Posterior cingulate gyrus (tissue), 11 donors: ENCODE measurements at regions not wholly inside any gene's neighbourhood (a gene's known extent, or its start where the extent isn't known, plus 50 kb on each side); places are given as distances from the start of the nearest gene placed in this dataset.
"Not testable (repeated sequence)": the region's sequence is repeated elsewhere in the genome, so short reads cannot be mapped to it uniquely, and the experiment has no call there.

Experiments used
- DNase-seq, 10 donors: peaks; one replicate each; pipeline versions ENCODE4 v3.0.0 to v3.0.0-alpha.2; 2020 to 2021; ENCODE audit warnings: mixed read lengths in 3 of 10
- intact Hi-C: fragments of 100-400 bp; cut with DNase I; formaldehyde crosslinking; loops from one replicate; pipeline ENCODE4 v1.15.1; 2023

DNA sequence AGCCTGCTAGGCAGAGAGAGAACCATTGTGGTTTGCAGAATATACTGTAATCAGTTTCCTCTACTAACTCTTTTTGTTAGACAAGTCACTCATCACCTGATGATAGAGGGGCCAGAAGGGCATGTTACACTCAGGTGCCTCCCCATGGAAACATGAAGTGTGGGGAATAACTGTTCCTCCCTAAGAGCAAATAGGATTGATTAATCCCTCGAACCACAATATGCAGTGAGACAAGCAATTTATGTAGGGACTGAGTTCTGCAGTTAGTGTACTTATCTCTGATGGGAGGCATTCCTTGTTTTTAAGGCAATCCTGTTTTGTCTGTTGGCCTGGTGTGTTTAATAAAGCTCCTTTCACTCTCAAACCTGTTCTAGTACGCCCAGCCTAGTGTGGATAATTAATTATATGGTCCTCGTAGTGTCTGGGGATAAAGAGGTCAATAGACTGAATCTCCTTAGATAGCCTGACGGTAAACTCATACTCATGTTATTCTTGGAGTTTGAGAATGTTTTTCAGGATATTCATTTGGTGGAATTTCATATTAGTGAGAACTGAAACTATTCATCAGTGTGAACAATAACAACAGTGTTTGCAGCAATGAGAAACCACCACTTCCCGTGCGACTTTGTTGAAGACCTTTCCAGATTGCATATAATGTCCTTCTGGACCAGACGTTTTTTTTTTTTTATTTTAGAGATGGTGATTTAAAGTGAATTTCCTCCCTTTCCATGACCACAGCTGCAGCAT, 344.8 kb upstream of the FZD8 start:
- DNase-seq: no peak
- intact Hi-C loops: no loop called here

DNA sequence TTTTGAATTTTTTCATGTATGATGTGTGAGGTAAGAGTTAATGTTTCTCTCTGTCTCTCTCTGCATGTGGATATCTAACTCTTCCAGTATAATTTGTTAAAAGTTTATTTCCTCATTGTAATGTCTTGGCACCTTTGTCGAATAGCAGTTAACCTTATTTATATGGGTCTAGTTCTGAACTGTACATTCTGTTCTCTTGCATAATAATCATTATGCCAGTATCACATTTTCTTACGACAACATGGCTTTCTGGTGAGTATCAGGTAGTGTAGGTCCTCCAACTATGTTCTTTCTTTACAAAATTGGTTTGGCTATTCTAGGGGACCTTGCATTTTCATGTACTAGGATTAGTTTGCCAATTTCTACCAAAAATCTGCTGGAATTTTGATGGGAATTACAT, 337.0 kb upstream of the FZD8 start:
- intact Hi-C loops: no loop called here
- DNase-seq: no peak

DNA sequence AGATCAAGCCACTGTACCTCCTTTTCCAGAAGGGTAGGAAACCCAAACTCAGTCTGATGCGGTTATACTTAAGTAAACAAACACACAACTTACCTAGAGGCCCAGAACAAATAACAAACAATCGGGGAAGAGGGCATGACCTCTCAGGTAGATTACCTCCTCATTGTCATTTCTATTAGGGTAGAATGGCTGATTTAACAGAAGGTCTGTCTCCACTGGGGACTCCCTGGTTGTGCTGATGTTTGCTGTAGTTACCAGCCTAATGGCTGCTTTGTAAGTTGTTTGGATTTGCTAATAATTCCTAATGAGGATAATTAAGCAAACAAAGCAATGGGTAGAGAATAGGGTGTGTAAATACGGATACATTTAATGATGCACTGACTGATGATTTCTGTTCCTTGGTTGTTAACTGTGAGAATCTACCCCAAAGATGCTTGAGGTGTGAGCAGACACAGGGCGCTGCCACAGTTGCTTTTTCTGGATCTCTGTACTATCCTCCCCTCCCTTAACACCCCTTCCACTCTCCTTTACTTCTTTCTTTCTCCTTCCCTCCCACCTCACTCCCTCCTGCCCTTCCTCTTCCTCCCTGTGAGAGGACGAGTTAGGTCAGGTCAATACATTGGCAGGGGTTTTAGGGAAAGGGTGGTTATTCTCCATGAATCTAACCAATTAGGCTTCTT, 332.0 kb upstream of the FZD8 start:
- intact Hi-C loops, DNase-seq: not testable (repeated sequence)

DNA sequence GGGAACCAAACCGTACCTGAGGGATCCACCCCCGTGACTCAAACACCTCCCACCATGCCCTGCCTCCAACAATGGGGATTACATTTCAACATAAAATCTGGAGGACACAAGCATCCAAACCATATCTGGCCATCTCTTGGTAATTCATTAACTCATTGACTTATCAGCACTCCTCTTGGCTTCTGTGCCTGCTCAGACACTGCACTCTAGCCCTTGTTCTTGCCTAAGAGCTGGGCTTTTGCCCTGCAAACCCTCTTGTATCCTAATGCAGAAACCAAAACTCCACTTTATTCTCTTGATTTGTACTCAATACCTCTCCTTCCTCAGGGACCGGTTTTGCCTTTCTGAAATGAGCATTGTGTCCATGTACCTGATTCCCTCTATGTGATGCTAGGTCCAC, 330.2 kb upstream of the FZD8 start:
- DNase-seq: no peak
- intact Hi-C loops: no loop called here

DNA sequence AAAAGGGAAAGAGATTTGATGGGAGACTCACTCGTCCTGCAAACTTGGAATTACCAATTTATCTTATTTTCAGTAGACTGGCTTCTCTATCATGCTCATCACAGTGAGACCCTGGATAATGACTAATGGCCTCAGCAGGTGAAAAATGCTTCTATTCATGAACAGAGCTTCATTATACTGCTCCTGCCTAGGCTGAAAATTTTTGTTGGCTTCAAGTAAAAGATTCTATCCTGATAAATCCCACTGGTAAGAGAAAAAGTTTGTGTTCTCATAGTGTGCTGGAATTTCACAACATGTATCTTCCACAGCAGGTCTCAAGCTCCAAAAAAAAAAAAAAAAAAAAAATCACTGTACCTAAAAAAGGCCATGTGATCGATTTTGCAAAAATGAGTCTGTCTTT, 329.3 kb upstream of the FZD8 start:
- intact Hi-C loops: no loop called here
- no peak for DNase-seq

DNA sequence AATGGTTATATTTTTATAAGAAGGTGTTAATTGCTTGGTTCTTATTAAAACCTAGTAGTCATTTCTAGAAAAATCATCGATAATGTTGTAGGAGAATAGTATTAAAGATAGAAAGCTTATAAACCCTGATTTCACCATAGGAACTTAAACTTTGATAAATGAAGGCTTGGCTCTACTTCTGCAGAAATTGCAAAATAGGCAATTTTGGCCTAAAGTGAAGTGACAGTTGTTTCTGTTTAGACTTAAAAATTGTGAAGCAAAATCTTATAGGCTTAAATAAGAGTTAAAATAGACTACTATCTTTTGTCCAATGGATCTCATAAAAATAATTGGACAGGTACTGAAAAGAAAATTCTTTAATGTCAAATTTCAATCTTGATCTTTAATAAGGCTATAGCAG, 321.6 kb upstream of the FZD8 start:
- intact Hi-C loops: no loop called here
- DNase-seq: no peak

DNA sequence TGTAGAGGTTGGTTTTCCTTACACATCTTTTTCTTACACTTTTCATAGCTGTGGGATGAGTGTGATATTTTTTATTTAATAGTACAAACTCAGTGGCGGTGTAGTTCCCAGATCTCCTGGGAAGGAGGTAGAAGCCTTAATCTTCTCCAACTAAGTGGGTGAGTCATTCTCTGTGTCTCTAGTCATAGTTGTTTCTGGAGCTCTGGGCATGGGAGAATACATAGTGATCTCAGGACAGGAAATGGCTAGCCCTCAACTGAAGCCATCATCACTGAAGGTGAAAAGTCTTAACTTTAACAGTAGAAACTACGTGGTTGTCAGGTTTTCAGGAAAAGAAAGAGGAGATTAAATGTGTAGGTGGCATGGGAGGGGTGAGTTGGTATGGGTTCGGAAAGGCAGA, 319.4 kb upstream of the FZD8 start:
- intact Hi-C loops: no loop called here
- DNase-seq: no peak

DNA sequence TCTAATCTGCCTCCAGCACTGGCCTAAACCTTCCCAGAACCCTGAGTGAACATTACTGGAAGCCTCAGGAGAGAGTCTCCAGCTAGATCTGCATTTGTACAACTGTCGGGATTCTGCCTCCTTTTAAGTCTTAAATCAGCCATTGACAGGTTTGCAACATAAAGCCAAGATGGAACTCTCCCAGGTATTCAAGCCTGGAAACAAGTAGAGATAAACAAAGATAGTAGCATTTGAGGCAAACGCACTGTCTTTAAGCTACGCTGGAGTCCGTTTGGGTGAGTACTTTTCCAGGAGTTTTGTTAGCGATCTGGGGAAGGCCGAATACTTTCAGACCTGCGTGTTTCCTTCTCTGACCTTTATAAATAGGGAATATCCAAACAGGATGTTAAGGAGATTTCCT, 317.2 kb upstream of the FZD8 start:
- no peak for DNase-seq
- intact Hi-C loops: no loop called here

DNA sequence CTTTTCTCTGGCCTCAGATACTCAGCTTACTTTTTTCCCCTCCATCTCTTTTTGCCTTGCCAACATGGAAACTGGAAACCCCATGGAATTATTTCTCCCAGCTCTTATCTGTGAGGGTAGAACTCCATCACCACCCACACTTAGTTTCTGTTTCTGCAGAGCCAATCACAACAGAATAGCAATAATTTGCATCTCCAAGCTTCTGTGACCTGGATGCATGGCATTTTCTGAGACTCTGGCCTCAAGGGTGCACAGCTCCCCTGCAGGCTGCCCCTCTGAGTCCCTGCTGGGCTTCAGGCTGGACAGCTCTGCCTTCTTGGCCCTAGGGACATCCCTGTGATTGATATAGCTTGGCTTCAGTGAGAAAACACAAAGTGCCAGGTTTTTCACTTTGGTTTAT, 316.5 kb upstream of the FZD8 start:
- intact Hi-C loops: not testable (repeated sequence)

DNA sequence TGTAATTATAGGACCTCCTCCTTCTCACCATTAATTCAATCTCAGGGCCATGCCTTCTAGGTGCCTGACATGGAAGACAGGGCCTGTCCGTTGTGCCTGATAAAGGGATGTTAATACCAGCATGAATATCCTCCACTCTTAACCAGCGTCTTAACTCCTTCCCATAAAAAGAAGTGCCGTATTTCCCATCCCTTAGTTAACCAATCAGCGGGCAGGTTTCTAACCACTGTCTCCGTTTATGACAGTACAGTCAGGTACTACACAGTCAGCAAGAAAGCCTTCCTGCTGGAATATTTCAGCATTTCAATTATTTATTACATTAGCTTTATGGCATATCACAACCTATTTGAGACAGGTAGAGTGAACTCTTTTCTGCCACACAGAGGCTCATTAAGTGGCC, 308.6 kb upstream of the FZD8 start:
- DNase-seq: no peak
- intact Hi-C loops: no loop called here

More for the DNA sequence above, 316.5 kb upstream of the FZD8 start:
- not testable (repeated sequence) for DNase-seq

DNA sequence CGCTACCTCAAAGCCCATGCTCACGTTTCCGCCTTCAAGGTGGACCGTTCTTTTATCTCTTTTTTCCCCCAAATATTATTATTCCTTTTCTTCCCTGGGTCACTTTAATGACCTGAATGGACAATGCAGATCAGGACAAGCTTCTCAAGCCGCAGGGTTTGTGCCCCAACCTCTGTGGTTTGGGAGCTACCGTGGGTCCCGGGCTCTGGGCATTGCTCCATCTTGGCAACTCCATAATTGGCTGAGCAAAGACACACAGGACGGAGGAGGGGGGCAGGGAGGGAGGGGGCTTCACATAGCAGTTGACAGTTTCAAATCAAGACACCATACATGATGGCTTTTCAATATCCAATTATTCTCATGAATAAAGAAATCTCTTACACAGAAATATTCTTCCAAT, 308.1 kb upstream of the FZD8 start:
- intact Hi-C loops: no loop called here

DNA sequence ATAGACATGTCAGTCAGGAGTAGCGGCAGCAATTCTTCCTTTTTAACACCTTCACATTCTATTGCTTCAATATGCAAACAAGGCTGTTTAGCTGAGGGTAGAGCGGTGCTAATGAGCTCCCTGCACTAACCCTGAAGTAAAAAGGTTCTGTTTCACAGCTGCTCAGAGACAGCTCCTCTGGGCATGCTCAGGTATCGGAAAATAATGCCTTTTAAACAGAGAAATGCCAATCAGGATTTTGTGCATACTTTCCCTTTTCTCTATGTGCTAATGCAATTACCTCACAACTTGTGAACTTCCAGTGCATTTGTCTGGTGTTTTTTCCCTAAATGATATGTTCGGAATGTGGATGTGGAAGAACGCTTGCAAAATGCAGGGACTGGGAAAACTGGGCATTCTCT, 307.7 kb upstream of the FZD8 start:
- intact Hi-C loops: no loop called here
- DNase-seq: no peak

More for the DNA sequence above, 308.1 kb upstream of the FZD8 start:
- DNase-seq: no peak

DNA sequence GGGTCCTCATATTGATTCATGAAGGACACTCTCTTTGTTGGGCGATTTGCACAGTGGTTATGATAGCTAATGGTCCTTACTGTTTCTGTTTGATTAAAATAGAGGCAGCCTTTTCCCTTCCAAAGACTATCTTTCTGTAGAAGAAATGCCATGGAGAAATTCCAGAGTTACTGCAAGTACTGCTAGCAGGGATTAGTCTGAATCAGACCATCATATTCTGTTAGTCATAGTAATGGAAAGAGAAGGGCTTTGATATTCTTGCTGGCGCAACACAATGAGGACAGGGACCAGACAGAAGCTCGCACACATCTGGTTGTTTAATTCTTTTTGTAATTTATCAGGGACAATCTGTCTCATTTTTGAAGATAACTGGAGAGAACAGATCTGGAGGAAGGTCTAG, 304.5 kb upstream of the FZD8 start:
- intact Hi-C loops: no loop called here
- no peak for DNase-seq

DNA sequence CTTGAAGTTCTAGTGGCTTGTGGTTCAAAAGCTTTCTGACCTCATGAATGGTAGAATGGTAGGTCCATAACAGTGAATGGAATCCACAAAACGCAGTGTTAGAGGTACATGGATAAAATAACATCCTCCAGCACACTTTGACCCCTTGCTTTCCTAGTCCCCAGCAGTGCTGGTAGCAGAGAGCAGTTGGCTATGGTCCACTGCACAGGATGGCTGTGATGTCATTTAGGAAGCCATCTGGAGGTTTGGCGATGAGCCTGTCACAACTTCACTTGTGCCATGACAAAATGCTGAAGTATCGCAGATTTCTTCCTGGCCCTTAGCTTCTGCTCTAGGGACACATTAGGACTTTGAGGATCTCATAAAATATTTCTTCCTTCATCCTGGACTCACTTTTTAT, 300.0 kb upstream of the FZD8 start:
- intact Hi-C loops: no loop called here
- no peak for DNase-seq

DNA sequence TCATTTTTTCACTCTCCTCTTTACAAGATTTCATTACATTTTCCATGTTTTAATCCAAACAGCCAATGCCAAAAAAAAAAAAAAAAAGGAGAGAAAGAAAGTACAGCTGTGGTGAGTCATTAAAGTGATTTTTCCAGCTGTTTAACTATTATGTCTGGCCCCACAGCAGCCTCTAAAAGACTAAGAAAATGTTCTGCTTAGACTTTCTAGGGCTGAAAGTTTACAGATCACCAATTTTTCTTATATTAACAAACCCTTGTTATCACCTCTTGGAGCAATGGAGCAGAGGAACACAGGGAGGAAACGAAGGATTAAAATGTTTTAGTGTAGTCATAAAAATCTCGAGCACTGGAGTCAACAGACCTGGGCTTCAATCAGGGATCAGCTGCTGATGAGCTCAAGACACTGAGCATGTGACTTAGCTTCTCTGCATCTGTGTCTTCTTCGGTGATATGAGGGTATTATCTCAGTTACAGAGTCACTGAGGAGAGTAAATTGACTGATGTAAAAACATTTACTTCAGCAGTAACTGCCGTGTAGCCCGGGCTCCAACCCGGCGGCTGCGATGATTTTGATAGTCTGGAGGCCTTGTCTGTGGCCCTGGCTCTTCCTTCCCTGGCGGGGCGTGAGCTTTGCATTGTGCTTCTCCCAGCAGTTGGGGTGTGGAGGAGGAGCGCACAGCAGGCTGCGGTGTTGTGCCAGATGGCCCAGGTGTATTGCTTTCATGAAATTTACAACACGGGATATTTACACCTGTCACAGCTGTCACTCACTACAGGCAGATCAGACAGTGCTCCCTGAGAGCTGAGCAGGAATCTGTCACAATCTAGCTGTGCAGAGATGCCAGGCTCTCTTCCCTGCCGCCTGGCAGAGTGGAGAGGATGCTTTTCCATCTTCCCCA, 298.3 kb upstream of the FZD8 start:
- no peak for DNase-seq
- intact Hi-C loops: no loop called here

DNA sequence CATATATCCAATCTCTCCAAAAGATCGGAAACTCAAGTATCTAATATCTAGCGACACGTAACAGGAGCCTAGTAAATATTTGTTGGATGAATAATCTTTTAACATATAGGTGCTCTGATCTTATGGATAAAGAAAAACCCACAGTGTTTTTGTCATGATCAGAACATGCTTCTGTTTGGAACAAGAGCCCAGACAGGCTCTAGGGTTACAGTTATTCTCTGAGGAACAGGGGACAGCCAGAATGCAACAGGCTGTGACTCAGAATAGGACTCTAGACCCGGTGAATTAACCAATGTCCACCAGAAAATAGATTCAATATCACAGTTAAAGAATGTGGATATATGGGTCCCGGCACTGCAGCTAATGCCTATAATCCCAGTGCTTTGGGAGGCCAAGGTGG, 296.1 kb upstream of the FZD8 start:
- intact Hi-C loops: no loop called here
- no peak for DNase-seq

DNA sequence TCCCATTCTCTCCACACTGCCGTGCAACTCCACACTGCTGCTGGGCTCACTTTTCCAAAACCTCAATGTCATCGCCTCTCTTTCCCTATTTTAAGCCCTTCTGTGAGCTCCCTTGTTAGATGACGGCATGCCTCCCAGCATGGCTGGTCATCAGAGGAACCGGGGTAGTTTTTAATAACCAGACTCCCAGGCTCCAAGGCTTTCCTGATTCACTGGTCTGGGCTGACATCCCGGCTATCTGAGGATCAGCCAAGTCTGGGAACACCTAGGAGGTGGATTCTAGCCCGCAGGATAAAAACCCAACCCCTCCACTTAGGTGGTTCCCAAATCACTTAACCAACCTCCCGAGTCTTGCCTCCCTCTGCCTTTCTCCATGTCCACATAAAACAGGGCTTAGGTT, 295.4 kb upstream of the FZD8 start:
- no peak for DNase-seq
- intact Hi-C loops: no loop called here

DNA sequence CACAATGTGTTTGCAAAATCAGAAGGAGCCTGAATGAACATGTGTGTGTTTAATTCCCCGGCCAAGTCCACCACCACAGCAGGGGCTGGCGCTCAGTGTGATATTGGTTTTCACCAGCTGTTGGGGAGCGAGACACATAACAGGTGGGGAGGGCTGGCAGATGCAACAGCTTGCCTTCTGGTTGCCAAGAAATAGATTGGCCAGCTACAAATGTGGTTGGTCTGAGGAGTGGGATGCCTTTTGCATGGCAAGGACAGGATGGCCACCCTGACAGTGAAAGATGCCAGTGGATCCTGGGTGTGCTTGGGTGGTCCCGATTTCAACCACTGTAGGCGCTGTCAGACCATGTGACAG, 292.5 kb upstream of the FZD8 start:
- intact Hi-C loops: no loop called here
- no peak for DNase-seq

DNA sequence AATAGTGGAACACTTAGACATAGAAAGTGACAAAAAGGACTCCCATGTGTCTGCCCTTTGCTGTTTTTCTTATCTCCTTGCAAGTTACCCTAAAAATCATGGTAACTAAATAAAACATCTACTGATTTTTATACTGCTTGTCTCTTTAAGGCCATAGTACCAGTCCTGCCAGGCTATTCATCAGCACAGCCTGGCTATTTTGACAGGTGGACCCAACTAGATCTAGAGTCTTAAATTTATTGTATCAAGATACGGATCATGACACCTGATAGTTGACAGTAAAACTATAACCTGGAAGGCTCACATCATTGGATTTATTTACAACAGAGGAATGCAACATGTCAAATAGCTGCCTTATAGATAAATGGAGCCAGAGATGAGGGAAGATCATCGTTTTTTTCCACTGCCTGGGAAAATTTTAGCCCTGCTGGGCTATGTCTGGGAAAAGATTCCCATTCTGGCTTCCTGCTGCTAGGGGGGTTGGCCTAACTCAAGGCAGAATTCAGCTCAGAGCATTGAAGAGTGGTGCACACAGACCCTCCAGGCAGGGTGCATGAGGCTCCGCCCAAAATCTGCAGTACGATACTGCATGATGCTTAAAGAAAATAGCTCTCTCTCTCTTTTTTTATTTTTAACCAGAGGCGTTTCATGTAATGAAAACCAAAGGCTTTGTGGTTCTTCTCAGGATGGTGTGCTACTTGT, 292.0 kb upstream of the FZD8 start:
- intact Hi-C loops: no loop called here
- DNase-seq: no peak

DNA sequence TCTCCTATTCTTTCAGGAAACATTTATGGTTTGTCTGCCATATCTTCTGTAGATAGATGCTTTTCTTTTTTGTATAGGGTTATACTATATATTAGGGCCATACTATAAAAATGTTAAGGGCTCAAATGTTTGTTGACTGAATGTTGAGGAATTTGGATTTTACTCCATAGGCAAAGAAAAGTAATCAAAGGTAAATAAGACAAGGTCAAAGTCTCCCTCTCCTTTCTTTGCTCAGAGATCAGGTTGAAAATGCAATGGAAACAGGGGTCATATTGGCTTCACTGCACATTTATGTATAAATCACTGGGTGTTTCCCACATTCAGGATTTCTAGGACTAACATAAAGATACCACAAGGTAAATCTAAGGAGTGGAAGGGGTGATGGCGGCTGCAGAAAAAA, 291.4 kb upstream of the FZD8 start:
- DNase-seq: no peak
- intact Hi-C loops: no loop called here

DNA sequence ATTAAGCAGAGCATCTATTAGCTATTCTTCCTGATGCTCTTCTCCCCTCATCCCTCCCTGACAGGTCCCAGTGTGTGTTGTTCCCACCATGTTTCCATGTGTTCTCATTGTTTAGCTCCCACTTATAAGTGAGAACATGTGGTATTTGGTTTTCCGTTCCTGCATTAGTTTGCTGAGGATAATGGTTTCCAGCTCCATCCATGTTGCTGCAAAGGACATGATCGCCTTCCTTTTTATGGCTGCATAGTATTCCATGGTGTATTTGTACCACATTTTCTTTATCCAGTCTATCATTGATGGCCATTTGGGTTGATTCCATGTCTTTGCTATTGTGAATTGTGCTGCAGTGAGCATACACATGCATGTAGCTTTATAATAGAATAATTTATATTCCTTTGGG, 287.9 kb upstream of the FZD8 start:
- DNase-seq, intact Hi-C loops: not testable (repeated sequence)
